ENCODE measurements at regions not wholly inside any gene's neighbourhood (a gene's known extent, or its start where the extent isn't known, plus 50 kb on each side); places are given as distances from the start of the nearest gene placed in this dataset.

DNA sequence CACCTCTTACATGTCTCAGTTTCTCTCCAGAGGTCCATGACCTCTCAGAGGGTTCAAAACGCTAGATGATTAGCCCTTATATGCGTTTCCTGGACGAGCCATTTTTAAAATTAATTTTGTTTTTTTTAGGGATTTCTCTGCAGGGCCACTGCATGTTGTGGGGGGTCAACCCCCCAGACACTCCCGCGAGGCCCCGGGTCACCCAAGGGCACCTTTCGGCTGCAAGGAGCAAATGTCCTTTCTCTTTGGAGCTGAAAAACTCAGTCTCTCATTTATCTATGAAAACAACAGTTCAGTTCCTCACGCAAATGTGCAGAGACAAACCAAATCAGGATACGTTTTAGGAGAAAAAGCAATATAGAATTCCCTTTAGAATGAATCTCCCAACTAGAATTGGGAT, 944.3 kb upstream of the SEMA6D start:
- TF ChIP-seq, protein P1, sequence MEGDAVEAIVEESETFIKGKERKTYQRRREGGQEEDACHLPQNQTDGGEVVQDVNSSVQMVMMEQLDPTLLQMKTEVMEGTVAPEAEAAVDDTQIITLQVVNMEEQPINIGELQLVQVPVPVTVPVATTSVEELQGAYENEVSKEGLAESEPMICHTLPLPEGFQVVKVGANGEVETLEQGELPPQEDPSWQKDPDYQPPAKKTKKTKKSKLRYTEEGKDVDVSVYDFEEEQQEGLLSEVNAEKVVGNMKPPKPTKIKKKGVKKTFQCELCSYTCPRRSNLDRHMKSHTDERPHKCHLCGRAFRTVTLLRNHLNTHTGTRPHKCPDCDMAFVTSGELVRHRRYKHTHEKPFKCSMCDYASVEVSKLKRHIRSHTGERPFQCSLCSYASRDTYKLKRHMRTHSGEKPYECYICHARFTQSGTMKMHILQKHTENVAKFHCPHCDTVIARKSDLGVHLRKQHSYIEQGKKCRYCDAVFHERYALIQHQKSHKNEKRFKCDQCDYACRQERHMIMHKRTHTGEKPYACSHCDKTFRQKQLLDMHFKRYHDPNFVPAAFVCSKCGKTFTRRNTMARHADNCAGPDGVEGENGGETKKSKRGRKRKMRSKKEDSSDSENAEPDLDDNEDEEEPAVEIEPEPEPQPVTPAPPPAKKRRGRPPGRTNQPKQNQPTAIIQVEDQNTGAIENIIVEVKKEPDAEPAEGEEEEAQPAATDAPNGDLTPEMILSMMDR (IDR thresholded peaks at IDR 0.05) = no peak
- no peak for TF ChIP-seq SIN3A (IDR thresholded peaks at IDR 0.05; ENCODE audit: borderline replicate concordance, insufficient read depth, low read depth, low read length)
- no peak for TF ChIP-seq REST (IDR thresholded peaks at IDR 0.05; ENCODE audit: insufficient read depth in 1 of 2, low read depth in 2 of 2, low read length in 1 of 2)
- TF ChIP-seq POLR2AphosphoS5 (IDR thresholded peaks at IDR 0.05; ENCODE audit: low read depth, low read length) = no peak
- TF ChIP-seq TCF7L2 (IDR thresholded peaks at IDR 0.05; ENCODE audit: low read depth, low read length) = no peak
